ENCODE measurements at regions not wholly inside any gene's neighbourhood (a gene's known extent, or its start where the extent isn't known, plus 50 kb on each side); places are given as distances from the start of the nearest gene placed in this dataset.
A peak's percentile ranks its signal among the peaks of the same experiment; 100 is the strongest.

- Histone ChIP-seq H3K36me3 (replicated peaks in 1 of 2; ENCODE audit: control insufficient read depth in 2 of 2, insufficient read depth in 2 of 2, low read length in 2 of 2) (no peaks in the 10 kb centered on the region), H3K27ac (replicated peaks; ENCODE audit: low read length) (no peak overlapping the region)
- WGBS, 2 donors (ENCODE audit: extremely low coverage in 2 of 2, insufficient read length in 2 of 2, insufficient replicate concordance in 1 of 2): no CpG with 5 or more reads among the region's 7 CpGs
Measured at GRCh38 chr1:87826681-87827251, 498.1 kb downstream of the LMO4 start.

GRCh38 chr1:87829360-87829759 lies 500.7 kb downstream of the LMO4 start:
- WGBS, 2 donors (ENCODE audit: extremely low coverage in 2 of 2, insufficient read length in 2 of 2, insufficient replicate concordance in 1 of 2): no CpG with 5 or more reads among the region's 4 CpGs
- Histone ChIP-seq H4K91ac (ENCODE audit: low read depth, low read length, poor library complexity) (no peak overlapping the region), H3K4me3 (ENCODE audit: low read length in 2 of 2) (no peak overlapping the region)

More at GRCh38 chr1:87826681-87827251, 498.1 kb downstream of the LMO4 start:
- H3K9me3 ChIP-seq (replicated peaks in 1 of 2; ENCODE audit: control insufficient read depth in 2 of 2, insufficient read depth in 1 of 2, low read depth in 1 of 2, low read length in 2 of 2): no peaks in the 10 kb centered on the region
- H2AFZ ChIP-seq (ENCODE audit: low read length): peak overlapping the region; percentile 59
- H3K4ac ChIP-seq (ENCODE audit: low read length): no peak overlapping the region
- no peaks in the 10 kb centered on the region for H3K27me3 ChIP-seq (ENCODE audit: control insufficient read depth in 3 of 3, insufficient read depth in 3 of 3, low read depth in 1 of 3, low read length in 3 of 3)
- H2AK5ac ChIP-seq (ENCODE audit: low read depth, low read length): no peak overlapping the region
- H3K14ac ChIP-seq (ENCODE audit: low read length): no peak overlapping the region
- no peak overlapping the region for H3K4me2 ChIP-seq (ENCODE audit: insufficient read depth, low read length, poor library complexity, severe bottlenecking)
- no peak overlapping the region for H2BK5ac ChIP-seq (ENCODE audit: low read length)
- H3K18ac ChIP-seq (ENCODE audit: low read length): no peak overlapping the region
- H2BK15ac ChIP-seq (ENCODE audit: low read length): no peak overlapping the region
- H4K8ac ChIP-seq (ENCODE audit: low read depth, low read length): no peak overlapping the region
- no peak for DNase-seq (ENCODE audit: low spot score)
- H2BK120ac ChIP-seq (ENCODE audit: low read depth, low read length): no peak overlapping the region
- no peak overlapping the region for H3K9ac ChIP-seq (ENCODE audit: low read depth, low read length, poor library complexity)
- H3K4me1 ChIP-seq (ENCODE audit: control insufficient read depth in 2 of 2, insufficient read depth in 1 of 2, low read depth in 1 of 2, low read length in 2 of 2): no peaks in the 10 kb centered on the region
- H2BK12ac ChIP-seq (ENCODE audit: low read length): no peak overlapping the region
- H3K23ac ChIP-seq (ENCODE audit: low read depth, low read length, poor library complexity): no peak overlapping the region
- H4K91ac ChIP-seq (ENCODE audit: low read depth, low read length, poor library complexity): no peak overlapping the region
- H3K79me1 ChIP-seq (ENCODE audit: low read depth, low read length): no peaks in the 10 kb centered on the region
- H3K4me3 ChIP-seq (ENCODE audit: low read length in 2 of 2): no peak overlapping the region

GRCh38 chr1:87830432-87830978 lies 501.8 kb downstream of the LMO4 start:
- DNase-seq (ENCODE audit: low spot score): no peak
- no CpG with 5 or more reads among the region's 1 CpG for WGBS, 2 donors (ENCODE audit: extremely low coverage in 2 of 2, insufficient read length in 2 of 2, insufficient replicate concordance in 1 of 2)

More at GRCh38 chr1:87829360-87829759, 500.7 kb downstream of the LMO4 start:
- H3K9ac ChIP-seq (ENCODE audit: low read depth, low read length, poor library complexity): no peak overlapping the region
- no peaks in the 10 kb centered on the region for H3K9me3 ChIP-seq (replicated peaks in 1 of 2; ENCODE audit: control insufficient read depth in 2 of 2, insufficient read depth in 1 of 2, low read depth in 1 of 2, low read length in 2 of 2)
- H2AFZ ChIP-seq (ENCODE audit: low read length): no peak overlapping the region
- no peak overlapping the region for H3K18ac ChIP-seq (ENCODE audit: low read length)
- no peak for DNase-seq (ENCODE audit: low spot score)
- H3K79me1 ChIP-seq (ENCODE audit: low read depth, low read length): no peaks in the 10 kb centered on the region
- no peak overlapping the region for H3K27ac ChIP-seq (replicated peaks; ENCODE audit: low read length)
- no peaks in the 10 kb centered on the region for H3K36me3 ChIP-seq (replicated peaks in 1 of 2; ENCODE audit: control insufficient read depth in 2 of 2, insufficient read depth in 2 of 2, low read length in 2 of 2)
- H2AK5ac ChIP-seq (ENCODE audit: low read depth, low read length): no peak overlapping the region
- H3K14ac ChIP-seq (ENCODE audit: low read length): no peak overlapping the region
- H3K27me3 ChIP-seq (ENCODE audit: control insufficient read depth in 3 of 3, insufficient read depth in 3 of 3, low read depth in 1 of 3, low read length in 3 of 3): no peaks in the 10 kb centered on the region
- H4K8ac ChIP-seq (ENCODE audit: low read depth, low read length): no peak overlapping the region
- no peak overlapping the region for H3K4ac ChIP-seq (ENCODE audit: low read length)
- H2BK15ac ChIP-seq (ENCODE audit: low read length): no peak overlapping the region
- H3K4me2 ChIP-seq (ENCODE audit: insufficient read depth, low read length, poor library complexity, severe bottlenecking): no peak overlapping the region
- no peak overlapping the region for H2BK120ac ChIP-seq (ENCODE audit: low read depth, low read length)
- H2BK5ac ChIP-seq (ENCODE audit: low read length): no peak overlapping the region
- H2BK12ac ChIP-seq (ENCODE audit: low read length): no peak overlapping the region
- H3K4me1 ChIP-seq (ENCODE audit: control insufficient read depth in 2 of 2, insufficient read depth in 1 of 2, low read depth in 1 of 2, low read length in 2 of 2): no peaks in the 10 kb centered on the region
- no peak overlapping the region for H3K23ac ChIP-seq (ENCODE audit: low read depth, low read length, poor library complexity)

GRCh38 chr1:87833166-87833565 lies 504.5 kb downstream of the LMO4 start:
- no peaks in the 10 kb centered on the region for H3K36me3 ChIP-seq (replicated peaks in 1 of 2; ENCODE audit: control insufficient read depth in 2 of 2, insufficient read depth in 2 of 2, low read length in 2 of 2)
- H2AFZ ChIP-seq (ENCODE audit: low read length): no peak overlapping the region
- H4K8ac ChIP-seq (ENCODE audit: low read depth, low read length): no peak overlapping the region
- no peak overlapping the region for H3K4ac ChIP-seq (ENCODE audit: low read length)
- H3K9me3 ChIP-seq (replicated peaks in 1 of 2; ENCODE audit: control insufficient read depth in 2 of 2, insufficient read depth in 1 of 2, low read depth in 1 of 2, low read length in 2 of 2): no peaks in the 10 kb centered on the region
- H3K4me2 ChIP-seq (ENCODE audit: insufficient read depth, low read length, poor library complexity, severe bottlenecking): no peak overlapping the region
- H3K4me3 ChIP-seq (ENCODE audit: low read length in 2 of 2): no peak overlapping the region
- no peaks in the 10 kb centered on the region for H3K27me3 ChIP-seq (ENCODE audit: control insufficient read depth in 3 of 3, insufficient read depth in 3 of 3, low read depth in 1 of 3, low read length in 3 of 3)
- no peak overlapping the region for H2BK5ac ChIP-seq (ENCODE audit: low read length)
- no peak overlapping the region for H3K18ac ChIP-seq (ENCODE audit: low read length)
- no peak overlapping the region for H2BK120ac ChIP-seq (ENCODE audit: low read depth, low read length)
- H3K4me1 ChIP-seq (ENCODE audit: control insufficient read depth in 2 of 2, insufficient read depth in 1 of 2, low read depth in 1 of 2, low read length in 2 of 2): no peaks in the 10 kb centered on the region
- H3K27ac ChIP-seq (replicated peaks; ENCODE audit: low read length): no peak overlapping the region
- no peak for DNase-seq (ENCODE audit: low spot score)
- no peak overlapping the region for H4K91ac ChIP-seq (ENCODE audit: low read depth, low read length, poor library complexity)
- no peak overlapping the region for H2BK15ac ChIP-seq (ENCODE audit: low read length)
- no peak overlapping the region for H2AK5ac ChIP-seq (ENCODE audit: low read depth, low read length)
- H3K23ac ChIP-seq (ENCODE audit: low read depth, low read length, poor library complexity): no peak overlapping the region
- WGBS, 2 donors (ENCODE audit: extremely low coverage in 2 of 2, insufficient read length in 2 of 2, insufficient replicate concordance in 1 of 2): no CpG with 5 or more reads among the region's 5 CpGs
- no peak overlapping the region for H2BK12ac ChIP-seq (ENCODE audit: low read length)
- H3K14ac ChIP-seq (ENCODE audit: low read length): no peak overlapping the region
- H3K79me1 ChIP-seq (ENCODE audit: low read depth, low read length): no peaks in the 10 kb centered on the region
- no peak overlapping the region for H3K9ac ChIP-seq (ENCODE audit: low read depth, low read length, poor library complexity)

More at GRCh38 chr1:87830432-87830978, 501.8 kb downstream of the LMO4 start:
- Histone ChIP-seq H3K9me3 (replicated peaks in 1 of 2; ENCODE audit: control insufficient read depth in 2 of 2, insufficient read depth in 1 of 2, low read depth in 1 of 2, low read length in 2 of 2) (no peaks in the 10 kb centered on the region), H3K4me3 (ENCODE audit: low read length in 2 of 2) (no peak overlapping the region), H3K27ac (replicated peaks; ENCODE audit: low read length) (no peak overlapping the region), H3K27me3 (ENCODE audit: control insufficient read depth in 3 of 3, insufficient read depth in 3 of 3, low read depth in 1 of 3, low read length in 3 of 3) (no peaks in the 10 kb centered on the region), H2BK15ac (ENCODE audit: low read length) (no peak overlapping the region), H3K79me1 (ENCODE audit: low read depth, low read length) (no peaks in the 10 kb centered on the region), H2BK12ac (ENCODE audit: low read length) (no peak overlapping the region), H3K4ac (ENCODE audit: low read length) (no peak overlapping the region), H3K23ac (ENCODE audit: low read depth, low read length, poor library complexity) (no peak overlapping the region), H3K4me1 (ENCODE audit: control insufficient read depth in 2 of 2, insufficient read depth in 1 of 2, low read depth in 1 of 2, low read length in 2 of 2) (no peaks in the 10 kb centered on the region), H3K9ac (ENCODE audit: low read depth, low read length, poor library complexity) (no peak overlapping the region), H2AK5ac (ENCODE audit: low read depth, low read length) (no peak overlapping the region), H3K4me2 (ENCODE audit: insufficient read depth, low read length, poor library complexity, severe bottlenecking) (no peak overlapping the region), H2BK5ac (ENCODE audit: low read length) (no peak overlapping the region), H2AFZ (ENCODE audit: low read length) (no peak overlapping the region), H3K36me3 (replicated peaks in 1 of 2; ENCODE audit: control insufficient read depth in 2 of 2, insufficient read depth in 2 of 2, low read length in 2 of 2) (no peaks in the 10 kb centered on the region), H2BK120ac (ENCODE audit: low read depth, low read length) (no peak overlapping the region), H3K14ac (ENCODE audit: low read length) (no peak overlapping the region), H4K8ac (ENCODE audit: low read depth, low read length) (no peak overlapping the region), H4K91ac (ENCODE audit: low read depth, low read length, poor library complexity) (no peak overlapping the region), H3K18ac (ENCODE audit: low read length) (no peak overlapping the region)
